Epithelial cell of proximal tubule (primary cell): ENCODE measurements at regions not wholly inside any gene's neighbourhood (a gene's known extent, or its start where the extent isn't known, plus 50 kb on each side); places are given as distances from the start of the nearest gene placed in this dataset.

ENCODE experiments used
- DNase-seq: peaks from one replicate; pipeline ENCODE4 v3.0.0-alpha.2; 2011; ENCODE audit warnings: low read depth
- H3K4me3 ChIP-seq: 2 replicates; pipeline ENCODE4 v1.5.1; 2011; ENCODE audit warnings: low read depth, mild to moderate bottlenecking, low read length
- TF ChIP-seq, protein P1 (sequence below): conservative IDR thresholded peaks from 2 replicates; pipeline ENCODE4 v1.5.1; 2012; ENCODE audit warnings: low read depth, mild to moderate bottlenecking, low read length

- DNase-seq: no peak
- TF ChIP-seq, protein P1, sequence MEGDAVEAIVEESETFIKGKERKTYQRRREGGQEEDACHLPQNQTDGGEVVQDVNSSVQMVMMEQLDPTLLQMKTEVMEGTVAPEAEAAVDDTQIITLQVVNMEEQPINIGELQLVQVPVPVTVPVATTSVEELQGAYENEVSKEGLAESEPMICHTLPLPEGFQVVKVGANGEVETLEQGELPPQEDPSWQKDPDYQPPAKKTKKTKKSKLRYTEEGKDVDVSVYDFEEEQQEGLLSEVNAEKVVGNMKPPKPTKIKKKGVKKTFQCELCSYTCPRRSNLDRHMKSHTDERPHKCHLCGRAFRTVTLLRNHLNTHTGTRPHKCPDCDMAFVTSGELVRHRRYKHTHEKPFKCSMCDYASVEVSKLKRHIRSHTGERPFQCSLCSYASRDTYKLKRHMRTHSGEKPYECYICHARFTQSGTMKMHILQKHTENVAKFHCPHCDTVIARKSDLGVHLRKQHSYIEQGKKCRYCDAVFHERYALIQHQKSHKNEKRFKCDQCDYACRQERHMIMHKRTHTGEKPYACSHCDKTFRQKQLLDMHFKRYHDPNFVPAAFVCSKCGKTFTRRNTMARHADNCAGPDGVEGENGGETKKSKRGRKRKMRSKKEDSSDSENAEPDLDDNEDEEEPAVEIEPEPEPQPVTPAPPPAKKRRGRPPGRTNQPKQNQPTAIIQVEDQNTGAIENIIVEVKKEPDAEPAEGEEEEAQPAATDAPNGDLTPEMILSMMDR: no peak
- H3K4me3 ChIP-seq: no peak overlapping the region
Measured at GRCh38 chr3:189534531-189534930, 96.7 kb upstream of the TP63 start.

DNA sequence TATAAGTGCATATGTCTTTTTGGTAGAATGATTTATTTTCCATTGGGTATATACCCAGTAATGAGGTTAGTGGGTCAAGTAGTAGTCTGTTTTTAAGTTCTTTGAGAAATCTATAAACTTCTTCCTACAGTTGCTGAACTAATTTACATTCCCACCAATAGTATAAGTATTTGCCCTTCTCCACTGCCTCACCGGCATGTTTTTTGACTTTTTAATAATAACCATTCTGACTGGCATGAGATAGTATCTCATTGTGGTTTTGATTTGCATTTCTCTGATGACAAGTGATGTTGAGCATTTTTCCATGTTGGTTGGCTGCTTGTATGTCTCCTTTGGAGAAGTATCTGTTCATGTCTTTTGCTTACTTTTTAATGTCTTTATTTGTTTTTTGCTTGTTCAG is 94.1 kb upstream of the TP63 start:
- TF ChIP-seq, protein P1: no peak
- DNase-seq: no peak
- H3K4me3 ChIP-seq: no peak overlapping the region

DNA sequence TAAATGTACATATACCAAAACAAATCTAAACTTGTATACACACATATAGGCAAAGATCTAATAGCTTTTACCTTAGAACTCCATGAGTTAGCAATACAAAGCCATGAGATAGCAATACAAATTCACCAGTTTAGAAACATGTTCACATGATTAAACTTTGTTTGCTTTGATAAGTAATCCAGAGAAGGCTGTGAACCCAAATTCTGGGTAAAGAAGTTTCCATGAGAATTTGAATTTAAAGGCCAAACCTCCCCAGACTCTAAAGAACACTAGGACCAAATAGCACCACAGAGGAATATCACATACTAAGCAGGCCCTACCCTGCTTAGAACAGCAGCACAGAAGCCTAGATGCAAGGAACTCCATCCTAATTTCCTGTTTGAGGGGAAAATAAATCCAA is 83.7 kb upstream of the TP63 start:
- TF ChIP-seq, protein P1: no peak
- H3K4me3 ChIP-seq: no peak overlapping the region
- DNase-seq: no peak

GRCh38 chr3:189548053-189548452 is 83.1 kb upstream of the TP63 start:
- DNase-seq: no peak
- TF ChIP-seq, protein P1: no peak
- H3K4me3 ChIP-seq: no peak overlapping the region

DNA sequence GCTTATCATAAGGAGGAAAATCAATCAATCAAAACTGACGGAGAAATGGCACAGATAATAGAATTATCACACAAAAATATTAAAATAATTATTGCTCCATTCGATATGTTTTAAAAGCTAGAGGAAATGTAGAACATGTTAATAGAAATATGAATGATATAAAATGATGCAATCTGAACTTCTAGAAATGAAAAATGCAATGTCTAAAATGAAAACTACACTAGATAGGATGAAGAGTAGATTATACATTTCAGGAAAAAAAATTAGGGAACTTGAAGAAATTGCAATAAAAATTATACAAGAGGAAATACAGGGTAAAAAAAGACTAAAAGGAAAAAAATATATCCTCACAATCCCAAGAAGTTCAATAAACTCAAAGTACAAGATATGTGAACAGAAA is 80.2 kb upstream of the TP63 start:
- H3K4me3 ChIP-seq: no peak overlapping the region
- TF ChIP-seq, protein P1: no peak
- no peak for DNase-seq

- H3K4me3 ChIP-seq: no peak overlapping the region
- TF ChIP-seq, protein P1: no peak
- DNase-seq: no peak
Measured at GRCh38 chr3:189554868-189555557, 76.2 kb upstream of the TP63 start.

DNA sequence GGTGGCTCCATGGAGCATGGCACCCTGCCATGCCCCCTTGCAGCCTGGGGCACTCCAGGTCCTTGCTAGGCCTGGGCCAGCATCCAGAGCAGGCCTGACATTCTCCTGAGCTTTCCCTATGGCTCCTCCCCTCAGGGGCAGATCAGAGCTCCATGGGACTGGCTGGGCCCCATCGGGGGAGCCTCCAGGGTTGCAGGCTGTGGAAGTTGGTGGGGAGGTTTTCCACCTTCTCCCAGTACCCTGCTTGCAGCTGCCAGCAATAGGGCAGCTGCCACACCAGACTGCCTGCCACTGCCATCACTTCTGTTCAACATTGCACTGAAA is 75.7 kb upstream of the TP63 start:
- no peak for DNase-seq
- TF ChIP-seq, protein P1: no peak
- H3K4me3 ChIP-seq: no peak overlapping the region
